B cell (primary cell): ENCODE measurements at regions not wholly inside any gene's neighbourhood (a gene's known extent, or its start where the extent isn't known, plus 50 kb on each side); places are given as distances from the start of the nearest gene placed in this dataset.

ENCODE experiments used
- ATAC-seq: fragments of 200-7000 bp; cut with Tn5 transposase; one replicate; pipeline ENCODE4 v1.10.0; 2021; ENCODE audit warnings: low read depth, mild to moderate bottlenecking, moderate number of reproducible peaks, moderate library complexity
- CTCF ChIA-PET: fragments of 350-600 bp; sonication (Branson Sonifier 250); formaldehyde crosslinking; loops from one replicate; lab custom pipeline; 2021; ENCODE audit warnings: antibody characterized with exemption, inconsistent platforms; lab: Charles Lee
- POLR2A ChIA-PET: fragments of 350-600 bp; sonication (Branson Sonifier 250); formaldehyde crosslinking; loops from one replicate; lab custom pipeline; 2021; ENCODE audit warnings: antibody characterized with exemption; lab: Charles Lee
- DNase-seq: peaks from one replicate; pipeline ENCODE4 v3.0.0; 2013
- H2AFZ ChIP-seq: 2 replicates; pipeline ENCODE4 v1.6.1; 2012; ENCODE audit warnings: mild to moderate bottlenecking, low read depth, low read length; ENCODE audit not compliant: insufficient read depth, poor library complexity, severe bottlenecking
- H3K27ac ChIP-seq, 2 donors: 1 replicate in 1 of 2; 2 replicates in 1 of 2; pipeline ENCODE4 v1.5.1; 2012 to 2013; ENCODE audit warnings: low read length in 2 of 2, mild to moderate bottlenecking in 2 of 2, moderate library complexity in 1 of 2
- H3K27me3 ChIP-seq, 4 experiments: fragments of 200-600 bp in 1 of 4; sonication (generic) in 1 of 4; replicated peaks in 1 of 4; 1 replicate in 2 of 4; 2 replicates in 2 of 4; pipeline versions ENCODE4 v1.6.1 to v1.7.0; 2013 to 2016; ENCODE audit warnings: low read length in 3 of 4, mild to moderate bottlenecking in 2 of 4, mixed read lengths in 1 of 4, moderate library complexity in 1 of 4; ENCODE audit not compliant: insufficient read depth in 4 of 4, control insufficient read depth in 3 of 4; ENCODE audit errors: control extremely low read depth in 1 of 4
- H3K36me3 ChIP-seq, 2 experiments: replicated peaks in 1 of 2; 1 replicate in 1 of 2; 2 replicates in 1 of 2; pipeline versions ENCODE4 v1.6.1 to v1.7.1; 2013; ENCODE audit warnings: low read length in 1 of 2; ENCODE audit not compliant: insufficient read depth in 2 of 2, control insufficient read depth in 1 of 2; ENCODE audit errors: control extremely low read depth in 1 of 2, extremely low read depth in 1 of 2
- H3K4me1 ChIP-seq, 2 donors: fragments of 200-600 bp in 1 of 2; sonication (generic) in 1 of 2; 1 replicate in 1 of 2; 2 replicates in 1 of 2; pipeline versions ENCODE4 v1.5.1 to v1.6.1; 2013 to 2017; ENCODE audit warnings: low read length in 2 of 2; ENCODE audit not compliant: control insufficient read depth in 2 of 2, insufficient read depth in 2 of 2
- H3K4me2 ChIP-seq: replicated peaks from 2 replicates; pipeline ENCODE3; 2012; ENCODE audit warnings: mild to moderate bottlenecking, low read depth, low read length; ENCODE audit not compliant: poor library complexity, severe bottlenecking
- H3K4me3 ChIP-seq, 5 experiments: fragments of 200-600 bp in 1 of 5; sonication (generic) in 1 of 5; 1 replicate in 3 of 5; 2 replicates in 2 of 5; pipeline versions ENCODE4 v1.5.1 to v1.7.0; 2011 to 2016; ENCODE audit warnings: low read length in 4 of 5, mild to moderate bottlenecking in 4 of 5, low read depth in 2 of 5, control low read depth in 1 of 5, moderate library complexity in 1 of 5; ENCODE audit not compliant: insufficient read depth in 1 of 5; ENCODE audit errors: control extremely low read depth in 1 of 5, extremely low read depth in 1 of 5
- H3K79me2 ChIP-seq: fragments of 200-600 bp; sonication (generic); one replicate; pipeline ENCODE4 v1.6.0; 2016; ENCODE audit warnings: low read length; ENCODE audit not compliant: control insufficient read depth, insufficient read depth
- H3K9ac ChIP-seq: fragments of 200-600 bp; sonication (generic); 2 replicates; pipeline ENCODE4 v1.6.1; 2017; ENCODE audit warnings: mild to moderate bottlenecking, low read length, moderate library complexity
- H3K9me3 ChIP-seq, 3 donors: one replicate each; pipeline versions ENCODE4 v1.6.1 to v1.7.1; 2013; ENCODE audit warnings: low read length in 2 of 3; ENCODE audit not compliant: control insufficient read depth in 2 of 3, insufficient read depth in 1 of 3; ENCODE audit errors: control extremely low read depth in 1 of 3
- H4K20me1 ChIP-seq: 2 replicates; pipeline ENCODE4 v1.6.0; 2012; ENCODE audit warnings: mild to moderate bottlenecking, low read length; ENCODE audit not compliant: insufficient read depth, control insufficient read depth, poor library complexity, severe bottlenecking
- H3K27ac Mint-ChIP-seq: one replicate; pipeline ENCODE4 v1.8.0; 2021; ENCODE audit warnings: mixed read lengths
- H3K27me3 Mint-ChIP-seq: one replicate; pipeline ENCODE4 v1.8.0; 2021; ENCODE audit warnings: mixed read lengths
- H3K4me1 Mint-ChIP-seq: one replicate; pipeline ENCODE4 v1.8.0; 2021; ENCODE audit warnings: mixed read lengths
- H3K4me3 Mint-ChIP-seq: one replicate; pipeline ENCODE4 v1.8.0; 2021; ENCODE audit warnings: mixed read lengths
- H3K9me3 Mint-ChIP-seq: one replicate; pipeline ENCODE4 v1.8.0; 2022; ENCODE audit warnings: mixed read lengths; ENCODE audit not compliant: insufficient read depth
- CTCF ChIP-seq: fragments of 200-600 bp; IDR thresholded peaks from one replicate; pipeline ENCODE4 v1.8.0; 2022; ENCODE audit warnings: antibody characterized with exemption, mild to moderate bottlenecking
- EZH2 ChIP-seq: IDR thresholded peaks from 2 replicates; pipeline ENCODE4 v1.6.1; 2012; ENCODE audit warnings: borderline replicate concordance, low read depth, mild to moderate bottlenecking, moderate library complexity, low read length; ENCODE audit not compliant: insufficient read depth, poor library complexity, severe bottlenecking
- whole genome bisulfite sequencing: methylation state at CpG from one replicate; pipeline ENCODE4 v1.1.5; 2013; ENCODE audit warnings: missing lambda C conversion rate; ENCODE audit not compliant: insufficient coverage; 5-methylcytosine and 5-hydroxymethylcytosine counted together
- intact Hi-C: fragments of 100-400 bp; cut with micrococcal nuclease; formaldehyde crosslinking; loops from one replicate; pipeline ENCODE4 v1.10.0; 2022

GRCh38 chr12:114838480-114838879, 154.5 kb upstream of the TBX3 start:
- Mint-ChIP-seq H3K4me3 (no peak overlapping the region), H3K4me1 (no peaks in the 10 kb centered on the region), H3K9me3 (no peaks in the 10 kb centered on the region), H3K27ac (no peak overlapping the region), H3K27me3 (no peaks in the 10 kb centered on the region)
- ATAC-seq (no peak), DNase-seq (no peak)
- WGBS = 81% methylated on average over 9 of the region's 9 CpGs
- no peak overlapping the region for H2AFZ ChIP-seq
- no peaks in the 10 kb centered on the region for H3K27me3 ChIP-seq
- POLR2A ChIA-PET = no interaction called here
- TF ChIP-seq CTCF = no peak
- no peak for TF ChIP-seq EZH2
- CTCF ChIA-PET = no interaction called here
- no peaks in the 10 kb centered on the region for H3K4me1 ChIP-seq
- no peaks in the 10 kb centered on the region for H3K79me2 ChIP-seq
- no peak overlapping the region for H3K4me2 ChIP-seq
- H3K9ac ChIP-seq = no peak overlapping the region
- no peaks in the 10 kb centered on the region for H3K36me3 ChIP-seq
- no peak overlapping the region for H3K4me3 ChIP-seq
- intact Hi-C loops = no loop called here
- H4K20me1 ChIP-seq = no peaks in the 10 kb centered on the region
- no peak overlapping the region for H3K27ac ChIP-seq
- peaks cover 0 to 14% (median 0%) of the 10 kb centered on the region in 3 donors for H3K9me3 ChIP-seq

DNA sequence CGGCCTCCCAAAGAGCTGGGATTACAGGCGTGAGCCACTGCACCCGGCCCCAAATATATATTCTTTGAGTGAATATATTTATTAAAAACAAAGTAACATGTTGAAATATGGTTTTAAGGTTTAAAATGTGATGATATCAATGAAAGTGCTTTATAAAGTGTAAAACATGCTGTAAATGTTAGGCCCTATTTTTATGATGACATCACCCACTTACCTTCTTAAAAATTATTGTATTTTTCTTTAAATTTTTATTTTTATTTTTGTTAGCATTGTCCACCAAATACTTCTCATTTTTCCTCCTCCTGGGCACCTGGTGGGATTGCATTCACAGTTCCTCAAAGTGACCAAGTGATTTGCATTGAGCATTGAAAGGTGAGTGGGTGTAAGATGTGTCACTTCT, 152.6 kb upstream of the TBX3 start:
- ChIA-PET CTCF (no interaction called here), POLR2A (no interaction called here)
- no peaks in the 10 kb centered on the region for H3K79me2 ChIP-seq
- no peak overlapping the region for H3K9ac ChIP-seq
- no peaks in the 10 kb centered on the region for H4K20me1 ChIP-seq
- Mint-ChIP-seq H3K4me3 (no peak overlapping the region), H3K27ac (no peak overlapping the region), H3K27me3 (no peaks in the 10 kb centered on the region), H3K9me3 (no peaks in the 10 kb centered on the region), H3K4me1 (no peaks in the 10 kb centered on the region)
- no peak overlapping the region for H3K4me3 ChIP-seq
- TF ChIP-seq CTCF (no peak), EZH2 (no peak)
- no peaks in the 10 kb centered on the region for H3K4me1 ChIP-seq
- intact Hi-C loops = no loop called here
- no CpG with 5 or more reads among the region's 3 CpGs for WGBS
- peaks cover 0 to 17% (median 0%) of the 10 kb centered on the region in 3 donors for H3K9me3 ChIP-seq
- no peak overlapping the region for H2AFZ ChIP-seq
- DNase-seq (no peak), ATAC-seq (no peak)
- no peak overlapping the region for H3K4me2 ChIP-seq
- no peaks in the 10 kb centered on the region for H3K36me3 ChIP-seq
- H3K27me3 ChIP-seq = no peaks in the 10 kb centered on the region
- no peak overlapping the region for H3K27ac ChIP-seq
